ENCODE measurements at regions not wholly inside any gene's neighbourhood (a gene's known extent, or its start where the extent isn't known, plus 50 kb on each side); places are given as distances from the start of the nearest gene placed in this dataset.

- H3K4me1 ChIP-seq (ENCODE audit: control insufficient read depth in 1 of 2, insufficient read depth in 2 of 2, low read length in 2 of 2): no peaks in the 10 kb centered on the region
- Mint-ChIP-seq H3K4me1 (no peaks in the 10 kb centered on the region), H3K9me3 (peaks cover 0 to 10% (median 6%) of the 10 kb centered on the region in 7 donors), H3K4me3 (no peak overlapping the region), H3K27me3 (ENCODE audit: low read depth in 3 of 3) (peaks cover 0 to 1% (median 0%) of the 10 kb centered on the region in 3 donors), H3K36me3 (no peaks in the 10 kb centered on the region), H3K27ac (no peak overlapping the region)
- H3K27me3 ChIP-seq (ENCODE audit: control insufficient read depth in 2 of 2, insufficient read depth in 2 of 2, low read length in 2 of 2): no peaks in the 10 kb centered on the region
- no peak overlapping the region for H3K9ac ChIP-seq (ENCODE audit: insufficient read depth, low read length, poor library complexity, severe bottlenecking)
- H3K27ac ChIP-seq (ENCODE audit: low read depth in 1 of 2, low read length in 2 of 2): no peak overlapping the region
- no peak overlapping the region for H3K4me2 ChIP-seq (replicated peaks; ENCODE audit: extremely low read depth, low read length, poor library complexity, severe bottlenecking)
- H3K4me3 ChIP-seq (replicated peaks in 1 of 3; ENCODE audit: low read depth in 2 of 3, low read length in 3 of 3): no peak overlapping the region
- no peak overlapping the region for H2AFZ ChIP-seq (ENCODE audit: insufficient read depth, low read depth, low read length, poor library complexity, severe bottlenecking)
- no peak for TF ChIP-seq CTCF (IDR thresholded peaks at IDR 0.05)
- H3K36me3 ChIP-seq (replicated peaks in 1 of 2; ENCODE audit: control insufficient read depth in 1 of 2, insufficient read depth in 2 of 2, low read length in 2 of 2): no peaks in the 10 kb centered on the region
- intact Hi-C loops (cut with micrococcal nuclease): no loop called here
- H3K9me3 ChIP-seq (replicated peaks in 1 of 2; ENCODE audit: control insufficient read depth in 1 of 2, insufficient read depth in 1 of 2, low read length in 2 of 2): no peaks in the 10 kb centered on the region
- no peak for DNase-seq
- no peaks in the 10 kb centered on the region for H3K79me2 ChIP-seq (ENCODE audit: insufficient read depth, low read length)
- WGBS (ENCODE audit: insufficient coverage): 60% methylated on average over 1 of the region's 2 CpGs
- H4K20me1 ChIP-seq (ENCODE audit: insufficient read depth, low read length): no peaks in the 10 kb centered on the region
Measured at GRCh38 chr18:22625406-22625805, 207.7 kb upstream of the CTAGE1 start.

- Mint-ChIP-seq H3K27ac (no peak overlapping the region), H3K9me3 (peaks cover 0 to 9% (median 5%) of the 10 kb centered on the region in 7 donors), H3K4me1 (no peaks in the 10 kb centered on the region), H3K4me3 (no peak overlapping the region), H3K36me3 (no peaks in the 10 kb centered on the region), H3K27me3 (ENCODE audit: low read depth in 3 of 3) (peaks cover 0 to 1% (median 0%) of the 10 kb centered on the region in 3 donors)
- Histone ChIP-seq H3K4me1 (ENCODE audit: control insufficient read depth in 1 of 2, insufficient read depth in 2 of 2, low read length in 2 of 2) (no peaks in the 10 kb centered on the region), H4K20me1 (ENCODE audit: insufficient read depth, low read length) (no peaks in the 10 kb centered on the region), H3K79me2 (ENCODE audit: insufficient read depth, low read length) (no peaks in the 10 kb centered on the region), H3K4me3 (replicated peaks in 1 of 3; ENCODE audit: low read depth in 2 of 3, low read length in 3 of 3) (no peak overlapping the region), H3K27ac (ENCODE audit: low read depth in 1 of 2, low read length in 2 of 2) (no peak overlapping the region), H3K36me3 (replicated peaks in 1 of 2; ENCODE audit: control insufficient read depth in 1 of 2, insufficient read depth in 2 of 2, low read length in 2 of 2) (no peaks in the 10 kb centered on the region), H3K9ac (ENCODE audit: insufficient read depth, low read length, poor library complexity, severe bottlenecking) (no peak overlapping the region), H3K9me3 (replicated peaks in 1 of 2; ENCODE audit: control insufficient read depth in 1 of 2, insufficient read depth in 1 of 2, low read length in 2 of 2) (no peaks in the 10 kb centered on the region), H3K27me3 (ENCODE audit: control insufficient read depth in 2 of 2, insufficient read depth in 2 of 2, low read length in 2 of 2) (no peaks in the 10 kb centered on the region), H2AFZ (ENCODE audit: insufficient read depth, low read depth, low read length, poor library complexity, severe bottlenecking) (no peak overlapping the region), H3K4me2 (replicated peaks; ENCODE audit: extremely low read depth, low read length, poor library complexity, severe bottlenecking) (no peak overlapping the region)
- TF ChIP-seq CTCF (IDR thresholded peaks at IDR 0.05): no peak
- 56% methylated on average over 2 of the region's 3 CpGs for WGBS (ENCODE audit: insufficient coverage)
- DNase-seq: no peak
- intact Hi-C loops (cut with micrococcal nuclease): no loop called here
Measured at GRCh38 chr18:22626771-22627170, 209.1 kb upstream of the CTAGE1 start.

Data from CD14-positive monocyte (primary cell).